GM19240 (cell line): ENCODE measurements at regions not wholly inside any gene's neighbourhood (a gene's known extent, or its start where the extent isn't known, plus 50 kb on each side); places are given as distances from the start of the nearest gene placed in this dataset.
A peak's percentile ranks its signal among the peaks of the same experiment; 100 is the strongest.

Experiments
- DNase-seq: peaks from one replicate; pipeline ENCODE4 v3.0.0; 2011; ENCODE audit warnings: low spot score; ENCODE audit not compliant: insufficient read length

- no peak for DNase-seq
These were observed 192.8 kb downstream of the LY86 start for GRCh38 chr6:6781172-6781872.

- no peak for DNase-seq
These were observed 193.3 kb downstream of the LY86 start for GRCh38 chr6:6781873-6782227.

DNA sequence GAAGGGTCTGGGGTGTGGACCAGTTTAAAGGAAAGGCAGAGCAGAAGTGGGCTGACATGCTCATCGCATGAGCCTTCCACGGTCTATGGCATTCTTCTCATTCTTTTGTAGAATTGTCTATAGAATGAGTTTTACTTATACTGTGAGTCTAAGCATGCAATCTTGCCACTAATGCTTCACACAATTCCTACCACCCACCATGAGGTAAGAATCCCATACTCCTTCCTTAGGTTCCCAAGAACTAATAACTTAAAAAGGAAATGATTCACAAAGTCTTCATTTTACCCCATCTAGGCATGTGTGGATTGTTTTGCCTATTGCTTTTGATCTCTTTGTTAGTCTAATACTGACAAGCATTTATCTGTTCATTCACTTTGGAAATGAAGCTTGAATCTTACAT is 195.2 kb downstream of the LY86 start:
- no peak for DNase-seq

GRCh38 chr6:6784514-6785162 is 196.1 kb downstream of the LY86 start:
- DNase-seq = no peak

GRCh38 chr6:6785163-6785521 is 196.6 kb downstream of the LY86 start:
- no peak for DNase-seq

- DNase-seq = no peak
These were observed 200.0 kb downstream of the LY86 start for GRCh38 chr6:6788394-6789032.

GRCh38 chr6:6790393-6790792 is 201.9 kb downstream of the LY86 start:
- no peak for DNase-seq

DNA sequence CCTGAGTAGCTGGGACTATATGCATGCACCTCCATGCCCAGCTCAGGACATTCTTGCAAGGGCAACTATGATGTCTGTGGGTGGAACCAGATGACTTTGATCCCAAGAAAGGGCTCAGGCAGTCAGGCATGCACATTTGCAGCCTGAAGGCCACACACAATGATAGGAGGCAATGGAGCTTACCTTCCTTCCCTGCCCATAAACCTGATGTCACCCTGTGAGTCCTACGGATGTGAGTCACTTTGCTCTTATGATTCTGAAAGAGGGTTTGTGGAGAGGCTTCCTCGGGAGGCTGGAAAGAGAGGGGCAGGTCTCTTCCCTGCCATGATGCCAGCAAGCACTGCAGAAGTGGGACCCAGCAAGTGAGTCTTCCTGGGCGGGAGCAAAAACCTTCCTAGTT is 202.4 kb downstream of the LY86 start:
- no peak for DNase-seq

DNA sequence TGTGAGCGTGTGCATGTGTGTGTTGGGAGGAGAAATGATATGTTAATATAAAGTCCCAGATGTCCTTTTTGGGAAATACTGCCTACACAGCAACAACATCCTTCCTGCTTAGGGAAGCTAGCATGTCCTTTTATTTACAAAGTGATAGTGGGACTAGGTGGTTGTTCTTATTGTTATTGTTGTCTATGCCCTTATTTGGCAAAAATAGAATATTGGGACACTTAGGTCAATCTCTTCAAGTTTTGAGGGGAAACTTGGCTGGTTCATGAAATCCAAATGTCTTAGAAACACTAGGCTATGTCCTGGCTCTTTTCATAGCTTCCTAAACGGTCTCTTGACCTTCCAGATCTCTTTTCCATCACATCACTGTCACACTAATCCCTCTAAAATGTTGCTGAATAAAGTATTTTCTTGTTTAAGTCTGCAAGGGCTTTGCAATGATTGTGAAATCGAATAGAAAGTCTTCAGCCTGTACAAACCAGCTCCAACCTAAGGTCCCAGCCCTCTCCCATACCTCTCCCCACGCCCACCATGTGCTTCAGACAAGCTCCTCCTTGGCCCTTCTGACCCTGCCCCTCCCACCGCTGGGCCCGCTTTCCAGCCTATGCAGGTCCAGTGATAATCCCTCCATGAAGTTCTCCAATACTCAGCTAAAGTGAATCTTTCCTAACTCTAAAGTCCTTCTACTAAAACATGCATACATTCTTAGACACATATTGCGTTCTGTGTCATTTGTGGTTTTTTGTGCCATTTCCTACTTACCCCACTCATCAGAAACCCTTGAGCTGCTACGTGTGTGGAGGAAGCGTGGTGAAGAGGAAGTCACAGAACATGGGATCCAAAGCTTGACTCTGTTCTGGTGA is 205.1 kb downstream of the LY86 start:
- no peak for DNase-seq

DNA sequence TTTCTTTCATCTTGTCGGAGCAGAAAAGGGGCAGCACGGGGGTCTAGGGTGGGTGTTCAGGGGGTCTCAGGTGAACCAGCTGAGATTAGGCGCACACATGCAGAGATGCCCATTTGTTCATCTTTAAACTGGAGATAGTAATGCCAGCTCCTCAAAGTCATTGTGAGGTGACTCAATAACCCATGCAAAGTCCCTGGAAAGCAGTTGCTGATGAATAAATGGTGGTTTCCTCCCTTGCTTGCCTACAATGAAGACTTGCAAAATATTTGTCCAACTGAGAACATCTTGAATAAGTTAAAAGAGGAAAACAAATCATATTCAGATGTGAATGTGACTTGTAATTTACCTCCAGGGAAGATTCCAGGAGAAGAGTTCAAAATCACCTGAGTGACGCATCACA is 206.9 kb downstream of the LY86 start:
- no peak for DNase-seq

GRCh38 chr6:6796818-6797217 is 208.3 kb downstream of the LY86 start:
- DNase-seq = no peak

- DNase-seq = no peak
These were observed 209.9 kb downstream of the LY86 start for GRCh38 chr6:6798448-6798860.

DNA sequence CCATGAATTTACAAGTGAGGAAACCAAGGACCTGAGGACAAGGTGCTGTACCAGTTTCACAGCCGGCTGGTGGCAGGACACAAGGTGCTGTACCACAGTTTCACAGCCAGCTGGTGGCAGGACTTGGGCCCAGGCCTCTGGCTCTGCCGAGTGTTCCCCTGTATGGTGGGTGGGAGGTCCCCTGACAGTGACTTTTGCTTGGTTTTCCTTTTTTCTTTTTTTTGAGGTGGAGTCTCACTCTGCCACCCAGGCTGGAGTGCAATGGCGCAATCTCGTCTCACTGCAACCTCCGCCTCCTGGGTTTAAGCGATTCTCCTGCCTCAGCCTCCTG is 212.4 kb downstream of the LY86 start:
- DNase-seq = no peak

DNA sequence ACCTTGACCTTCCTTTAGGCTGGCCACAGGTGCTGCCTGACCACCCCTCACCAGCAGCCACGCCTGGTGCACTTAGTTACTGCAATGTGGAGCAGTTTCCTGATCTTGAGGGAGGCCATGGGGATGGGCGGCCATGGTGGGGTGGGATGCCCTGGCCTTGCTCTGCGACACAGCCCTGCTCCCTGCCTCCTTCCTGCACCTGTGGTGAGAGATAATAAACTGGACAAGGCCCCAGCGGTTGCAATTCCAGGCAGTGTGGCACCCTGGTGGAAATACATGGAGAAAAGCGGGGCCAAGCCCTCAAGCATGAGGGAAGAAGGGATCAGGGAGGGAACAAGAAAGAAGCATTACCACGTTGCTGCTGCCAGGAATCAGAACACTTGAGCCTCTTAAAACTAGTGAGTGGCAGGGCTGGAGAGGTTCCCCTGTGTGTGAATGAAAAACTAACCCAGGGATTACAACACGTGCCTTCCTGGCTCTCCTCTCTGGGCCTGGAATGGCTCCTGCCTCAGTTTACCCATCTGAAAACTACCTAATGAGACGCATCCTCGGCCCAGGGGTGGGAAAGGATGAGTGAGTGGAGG is 213.2 kb downstream of the LY86 start:
- DNase-seq = no peak

DNA sequence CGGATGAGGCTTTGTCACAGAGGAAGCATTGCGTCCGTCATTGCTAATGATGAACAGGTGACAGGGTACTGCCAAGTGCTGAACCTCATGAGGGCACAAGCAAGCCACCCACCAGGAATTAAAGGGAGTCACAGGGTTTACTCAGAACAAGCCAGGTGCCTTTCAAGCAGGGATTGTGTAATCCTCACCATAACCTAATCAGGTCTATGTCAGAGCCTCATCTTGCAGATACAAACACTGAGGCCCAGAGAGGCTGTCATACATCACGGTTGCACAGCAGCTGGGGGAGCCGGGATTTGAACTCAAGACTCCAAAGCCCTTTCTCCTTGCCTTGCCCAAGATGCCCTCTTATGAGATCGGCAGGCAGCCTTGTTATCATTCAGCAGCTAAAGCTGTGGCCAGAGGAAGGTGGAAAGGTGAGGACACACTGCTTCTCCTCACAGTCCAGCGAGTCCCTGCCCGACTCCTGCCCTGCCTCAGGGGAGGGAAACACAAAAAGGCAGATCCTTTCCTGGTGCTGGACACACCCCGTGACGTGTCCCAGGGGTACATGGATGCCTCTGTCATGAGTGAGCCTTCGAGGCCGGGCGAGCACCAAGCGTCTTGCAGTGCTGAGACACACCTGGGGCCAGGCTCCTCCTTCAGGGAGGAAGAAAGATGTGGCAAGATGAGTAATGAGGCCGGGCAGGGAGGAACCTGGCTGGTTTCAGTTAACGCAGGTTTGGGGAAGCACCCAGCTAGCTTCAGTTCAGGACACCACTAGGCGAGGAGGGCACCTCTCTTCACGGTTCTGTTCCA is 214.9 kb downstream of the LY86 start:
- DNase-seq = peak; percentile 41

GRCh38 chr6:6804843-6805615 is 216.5 kb downstream of the LY86 start:
- no peak for DNase-seq

DNA sequence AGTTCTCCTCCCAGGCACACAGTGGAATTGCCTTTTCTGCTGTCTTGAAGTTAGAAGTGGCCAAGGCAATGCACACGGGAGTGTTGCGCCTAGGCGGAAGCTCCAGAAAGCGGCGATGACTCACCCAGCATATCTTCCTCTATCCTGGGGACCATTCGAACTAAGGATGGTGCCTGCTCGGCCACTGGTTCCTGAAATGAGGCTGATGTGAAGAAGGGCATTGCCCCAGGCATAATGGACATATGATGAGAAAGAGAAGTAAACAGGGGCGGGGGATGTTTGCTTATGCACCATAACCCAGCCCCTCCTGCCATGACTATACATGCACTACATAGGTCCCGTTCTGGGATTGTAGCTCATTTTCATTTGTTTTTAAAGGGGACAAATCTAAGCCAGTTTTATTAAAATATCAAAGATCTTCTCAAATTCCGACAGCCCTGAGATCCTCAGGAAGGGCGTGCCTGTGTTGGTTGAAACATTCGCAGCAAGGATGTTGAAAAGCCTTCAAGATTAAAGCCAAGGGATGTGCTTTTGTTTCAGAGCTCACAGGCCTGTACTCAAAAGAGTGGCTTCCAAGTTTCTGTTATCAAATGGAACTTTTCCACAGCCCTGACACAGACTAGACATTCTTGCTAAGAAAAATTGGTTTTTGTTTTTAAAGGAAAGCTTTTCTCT is 218.5 kb downstream of the LY86 start:
- no peak for DNase-seq

- no peak for DNase-seq
These were observed 219.8 kb downstream of the LY86 start for GRCh38 chr6:6808343-6808742.

DNA sequence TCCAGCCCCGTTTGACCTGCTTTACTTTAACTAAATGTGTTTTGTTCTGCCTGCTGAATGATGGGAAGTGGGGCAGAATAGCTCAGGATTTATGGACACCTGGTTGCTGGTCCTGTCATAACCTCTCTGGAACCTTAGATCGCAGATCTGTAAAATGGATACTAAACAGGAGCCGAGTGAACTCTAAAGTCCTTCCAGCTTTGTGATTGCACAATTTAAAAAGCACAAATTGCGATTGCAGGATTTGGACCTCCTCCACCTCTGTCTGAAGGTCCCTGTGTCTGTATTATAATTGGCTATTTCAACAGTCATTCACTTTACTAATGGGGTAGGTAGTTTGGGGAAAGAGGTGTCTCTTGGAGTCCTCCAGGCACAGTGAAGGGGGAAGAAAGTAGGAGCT is 220.4 kb downstream of the LY86 start:
- DNase-seq = no peak

DNA sequence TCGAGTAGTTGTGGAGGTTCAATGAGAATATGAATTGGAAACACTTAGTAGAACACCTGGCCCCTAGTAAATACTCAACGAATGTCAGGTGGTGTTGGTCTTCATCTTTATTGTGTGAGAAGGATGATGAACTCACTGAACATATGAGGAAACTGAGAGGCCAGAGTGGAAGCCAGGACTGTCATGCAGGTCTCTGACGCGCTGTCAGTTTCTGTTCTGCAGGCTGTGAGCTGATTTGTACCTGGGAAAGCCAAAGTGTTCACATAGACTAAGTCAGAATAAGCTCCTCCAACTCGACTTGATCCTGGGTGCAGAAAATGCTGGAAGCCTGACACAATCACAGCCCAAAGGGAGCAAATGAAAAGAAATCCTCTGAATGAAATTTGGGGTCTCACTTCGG is 222.2 kb downstream of the LY86 start:
- no peak for DNase-seq
